Esophagus muscularis mucosa (tissue), 3 donors: ENCODE measurements at regions not wholly inside any gene's neighbourhood (a gene's known extent, or its start where the extent isn't known, plus 50 kb on each side); places are given as distances from the start of the nearest gene placed in this dataset.

Experiments used
- CTCF ChIP-seq, 3 experiments: fragments of 200-600 bp in 2 of 3; fragments of 450-650 bp in 1 of 3; sonication (generic) in 2 of 3; IDR thresholded peaks; one replicate each; pipeline ENCODE4 v1.5.1; 2017 to 2019; ENCODE audit warnings: antibody characterized with exemption in 3 of 3, mild to moderate bottlenecking in 2 of 3, moderate library complexity in 1 of 3
- POLR2AphosphoS5 ChIP-seq, 2 donors: sonication (generic); formaldehyde crosslinking; IDR thresholded peaks; one replicate each; pipeline ENCODE4 v1.6.1; 2017; ENCODE audit warnings: antibody characterized with exemption in 2 of 2

GRCh38 chr5:173710528-173710927 is 94.1 kb upstream of the BOD1 start:
- no peak for TF ChIP-seq POLR2AphosphoS5 (IDR thresholded peaks at IDR 0.05)
- no peak for TF ChIP-seq CTCF (IDR thresholded peaks at IDR 0.05)
